SJCRH30 (cell line): ENCODE measurements at regions not wholly inside any gene's neighbourhood (a gene's known extent, or its start where the extent isn't known, plus 50 kb on each side); places are given as distances from the start of the nearest gene placed in this dataset.
"Not testable (repeated sequence)": the region's sequence is repeated elsewhere in the genome, so short reads cannot be mapped to it uniquely, and the experiment has no call there.

ENCODE experiments used
- DNase-seq, 2 experiments: peaks; one replicate each; pipeline ENCODE4 v3.0.0-alpha.2; 2015 to 2020
- H3K27ac ChIP-seq: fragments of 250-450 bp; sonication (Bioruptor Pico); 2 replicates; pipeline ENCODE4 v1.5.1; 2020; ENCODE audit warnings: mild to moderate bottlenecking, moderate library complexity
- H3K27me3 ChIP-seq: fragments of 250-450 bp; sonication (Bioruptor Pico); 2 replicates; pipeline ENCODE4 v1.5.1; 2020; ENCODE audit warnings: mild to moderate bottlenecking, moderate library complexity
- H3K36me3 ChIP-seq: fragments of 250-450 bp; sonication (Bioruptor Pico); 2 replicates; pipeline ENCODE4 v1.5.1; 2020; ENCODE audit warnings: mild to moderate bottlenecking, moderate library complexity
- H3K4me1 ChIP-seq: fragments of 250-450 bp; sonication (Bioruptor Pico); 2 replicates; pipeline ENCODE4 v1.5.1; 2020; ENCODE audit warnings: mild to moderate bottlenecking, moderate library complexity
- H3K4me3 ChIP-seq: fragments of 250-450 bp; sonication (Bioruptor Pico); 2 replicates; pipeline ENCODE4 v1.5.1; 2020; ENCODE audit warnings: mild to moderate bottlenecking, moderate library complexity
- H3K9me3 ChIP-seq: fragments of 250-450 bp; sonication (Bioruptor Pico); replicated peaks from 2 replicates; pipeline ENCODE4 v1.5.1; 2020; ENCODE audit warnings: mild to moderate bottlenecking, moderate library complexity

DNA sequence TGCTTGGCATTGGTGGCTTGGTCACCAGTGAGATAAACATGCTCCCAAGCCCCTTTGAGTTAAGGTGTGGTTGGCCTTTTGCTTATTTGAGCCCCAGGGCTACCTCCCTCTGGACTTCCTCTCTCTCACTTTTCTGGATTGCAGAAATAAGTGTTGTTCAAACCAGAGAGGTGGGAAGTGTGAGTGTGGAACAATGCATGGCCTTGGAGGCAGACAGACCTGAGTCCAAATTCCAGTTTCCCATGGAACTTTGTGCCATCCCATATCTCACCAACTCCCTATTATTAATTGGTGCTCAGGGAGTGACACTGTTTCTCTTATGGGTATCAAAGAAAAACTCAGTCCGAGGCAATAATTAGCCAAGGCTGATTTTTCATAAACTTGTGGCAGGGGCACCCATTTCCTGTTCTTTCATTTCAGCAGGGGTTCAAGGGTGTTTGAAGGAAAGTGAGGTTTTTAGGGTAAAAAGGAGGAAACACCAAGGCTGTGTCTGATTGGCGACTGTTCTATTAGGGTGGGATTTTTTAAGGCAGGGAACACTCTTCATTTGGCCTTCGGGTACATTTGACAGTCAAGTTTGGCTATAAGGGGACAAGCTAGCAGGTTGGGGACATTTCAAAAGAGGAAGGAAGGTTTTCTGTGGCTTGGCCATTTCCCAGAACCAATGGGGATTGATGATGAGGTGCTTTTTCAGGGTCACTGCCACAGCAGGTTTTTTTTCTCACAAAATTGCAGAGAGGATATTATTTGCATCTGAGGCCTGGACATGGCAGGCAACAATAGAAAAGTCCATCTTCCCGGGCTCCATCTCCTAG, 148.8 kb upstream of the NPY start:
- Histone ChIP-seq H3K4me1 (peaks cover 4% of the 10 kb centered on the region), H3K27me3 (no peaks in the 10 kb centered on the region), H3K27ac (no peak overlapping the region), H3K9me3 (no peaks in the 10 kb centered on the region), H3K4me3 (no peak overlapping the region), H3K36me3 (no peaks in the 10 kb centered on the region)
- no peak for DNase-seq

DNA sequence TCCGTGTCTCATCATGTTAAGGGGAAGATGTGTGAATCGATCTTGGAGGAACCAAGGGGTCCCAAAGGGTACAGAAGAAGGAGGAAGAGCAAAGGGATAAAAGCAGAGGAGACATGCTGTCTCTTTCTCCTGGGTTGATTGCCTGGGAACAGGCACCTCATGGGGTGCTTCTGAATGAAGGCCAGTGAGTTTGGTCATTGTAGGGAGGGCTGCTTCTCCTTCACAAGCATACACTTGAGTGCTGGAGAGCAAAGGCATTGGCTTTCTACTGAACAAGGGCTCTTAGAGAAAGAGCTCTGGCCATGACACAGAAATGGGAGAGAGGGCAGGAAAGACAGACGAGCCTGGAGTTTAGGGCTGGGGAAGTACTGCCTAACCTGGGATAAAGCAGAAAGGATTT, 146.7 kb upstream of the NPY start:
- Histone ChIP-seq H3K4me3 (no peak overlapping the region), H3K36me3 (no peaks in the 10 kb centered on the region), H3K27me3 (no peaks in the 10 kb centered on the region), H3K27ac (no peak overlapping the region), H3K9me3 (no peaks in the 10 kb centered on the region), H3K4me1 (peaks cover 4% of the 10 kb centered on the region)
- DNase-seq = no peak

DNA sequence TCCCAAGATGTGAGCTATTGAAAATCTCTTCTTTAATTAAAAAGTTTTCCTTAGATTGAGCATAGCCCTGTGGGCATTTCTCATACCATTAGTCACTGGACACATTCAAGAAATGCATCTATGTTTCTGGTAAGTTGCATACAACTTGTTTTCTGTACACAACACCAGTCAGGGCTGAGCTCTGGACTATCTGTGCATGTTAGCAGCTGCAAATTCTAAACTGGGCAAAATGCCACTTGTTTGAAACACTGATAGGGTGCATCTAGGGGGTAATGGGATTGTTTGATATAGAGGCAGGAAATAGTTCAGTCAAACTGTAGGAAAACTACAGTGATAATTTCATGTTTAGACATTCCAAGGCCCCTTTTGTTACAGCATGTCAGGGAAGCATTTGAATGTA, 145.6 kb upstream of the NPY start:
- DNase-seq = peak; percentile 20 to 56
- no peak overlapping the region for H3K4me3 ChIP-seq

DNA sequence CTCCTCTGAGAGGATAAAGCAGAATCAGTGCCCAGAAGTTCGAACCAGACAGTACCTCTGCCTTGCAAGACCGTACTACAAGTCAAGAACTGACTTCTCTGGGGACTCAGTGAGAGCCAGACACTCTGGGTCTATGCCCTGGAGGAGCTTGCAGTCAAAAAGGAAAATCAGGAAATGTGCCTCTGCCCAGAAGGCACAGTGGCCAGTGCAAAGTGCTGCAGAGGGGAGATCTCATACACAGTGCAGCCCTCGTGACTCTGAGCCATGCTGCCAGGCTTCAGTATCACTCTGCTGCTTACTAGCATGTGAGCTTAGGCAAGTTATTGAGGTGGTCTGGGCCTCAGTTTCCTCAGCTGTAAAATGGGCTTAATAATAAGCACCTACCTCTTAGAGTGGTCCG, 144.0 kb upstream of the NPY start:
- Histone ChIP-seq H3K36me3 (no peaks in the 10 kb centered on the region), H3K4me1 (peaks cover 4% of the 10 kb centered on the region), H3K9me3 (no peaks in the 10 kb centered on the region), H3K4me3 (no peak overlapping the region), H3K27me3 (no peaks in the 10 kb centered on the region), H3K27ac (no peak overlapping the region)
- DNase-seq = no peak

More for the DNA sequence above, 145.6 kb upstream of the NPY start:
- Histone ChIP-seq H3K36me3 (no peaks in the 10 kb centered on the region), H3K9me3 (no peaks in the 10 kb centered on the region), H3K27ac (no peak overlapping the region), H3K4me1 (peaks cover 4% of the 10 kb centered on the region), H3K27me3 (no peaks in the 10 kb centered on the region)

DNA sequence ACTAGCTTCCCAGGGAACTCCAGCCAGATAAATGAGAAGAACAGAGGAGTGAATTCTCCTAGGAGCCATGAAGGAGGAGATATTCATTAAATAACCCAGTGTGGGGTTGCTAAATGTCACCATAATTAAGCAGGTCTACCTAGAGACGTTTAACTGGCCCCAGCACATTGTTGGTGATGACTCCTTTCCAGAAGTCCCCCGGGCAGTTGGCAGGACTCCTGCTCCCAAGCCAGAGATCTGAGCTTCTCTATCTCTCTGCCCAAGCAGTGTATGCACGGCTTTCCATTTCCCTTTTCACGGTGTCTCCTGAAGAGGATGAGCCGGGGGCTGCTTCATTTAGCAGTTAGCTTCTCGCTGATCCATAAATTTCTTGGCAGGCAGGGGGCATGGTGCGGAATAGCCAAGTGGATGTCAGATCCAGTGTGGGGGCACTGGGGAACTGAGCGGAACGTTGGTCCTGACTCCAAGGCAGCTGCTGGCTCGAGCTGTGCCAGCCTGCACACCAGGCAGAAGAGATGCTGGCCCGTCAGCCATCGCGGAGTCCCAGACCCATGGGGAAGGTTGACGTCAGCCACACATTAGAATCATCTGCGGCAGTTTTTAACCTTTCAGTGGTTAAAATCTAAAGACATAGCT, 142.0 kb upstream of the NPY start:
- no peaks in the 10 kb centered on the region for H3K9me3 ChIP-seq
- H3K4me1 ChIP-seq = peaks cover 4% of the 10 kb centered on the region
- no peak overlapping the region for H3K4me3 ChIP-seq
- no peak overlapping the region for H3K27ac ChIP-seq
- DNase-seq = no peak
- H3K36me3 ChIP-seq = no peaks in the 10 kb centered on the region
- H3K27me3 ChIP-seq = no peaks in the 10 kb centered on the region

DNA sequence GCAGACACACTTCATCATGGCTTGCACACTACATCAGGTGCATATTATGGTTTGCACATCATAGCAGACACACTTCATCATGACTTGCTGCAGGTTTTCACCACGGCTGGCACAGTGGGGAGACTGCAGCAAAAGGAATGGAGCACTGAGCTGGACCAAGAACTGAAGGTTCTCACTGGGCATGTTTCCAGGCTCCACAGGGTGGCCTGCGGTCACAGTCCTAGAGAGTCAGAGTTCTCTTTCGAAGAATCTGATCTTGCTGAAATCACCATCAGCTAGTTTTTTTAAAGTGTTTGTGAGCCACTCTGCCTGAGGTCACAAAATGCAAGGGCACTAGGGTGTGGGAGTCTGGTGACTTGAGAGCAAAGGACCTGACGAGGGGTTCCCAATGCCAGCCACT, 140.4 kb upstream of the NPY start:
- Histone ChIP-seq H3K4me1 (peaks cover 2% of the 10 kb centered on the region), H3K27me3 (0 out of 2 replicates have a peak, but pooled peaks cover 3% of the 10 kb centered on the region), H3K9me3 (no peaks in the 10 kb centered on the region), H3K27ac (no peak overlapping the region), H3K36me3 (no peaks in the 10 kb centered on the region), H3K4me3 (no peak overlapping the region)
- no peak for DNase-seq

DNA sequence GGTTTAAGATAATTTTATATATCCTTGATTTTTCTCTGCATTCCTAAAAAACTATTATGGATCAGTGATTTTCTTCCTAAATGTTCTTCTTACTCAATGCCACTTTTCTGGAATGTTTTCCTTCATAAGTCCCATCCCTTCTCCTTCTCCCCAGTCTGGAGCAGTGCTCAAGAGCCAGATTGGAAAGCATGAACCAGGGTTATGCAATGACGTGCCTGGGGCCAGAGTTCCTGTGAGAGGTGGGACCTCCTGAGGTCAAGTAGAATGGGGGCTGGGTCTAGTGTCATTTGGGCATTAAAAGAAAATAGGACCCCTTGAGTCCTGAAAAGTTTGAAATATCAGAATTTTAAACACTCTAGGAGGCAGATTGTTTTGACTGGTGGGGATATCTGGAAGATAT, 132.0 kb upstream of the NPY start:
- no peak for DNase-seq
- Histone ChIP-seq H3K27me3 (0 out of 2 replicates have a peak, but pooled peaks cover 3% of the 10 kb centered on the region), H3K27ac (no peak overlapping the region), H3K36me3 (no peaks in the 10 kb centered on the region), H3K9me3 (peaks cover 3% of the 10 kb centered on the region), H3K4me3 (no peak overlapping the region), H3K4me1 (no peaks in the 10 kb centered on the region)

DNA sequence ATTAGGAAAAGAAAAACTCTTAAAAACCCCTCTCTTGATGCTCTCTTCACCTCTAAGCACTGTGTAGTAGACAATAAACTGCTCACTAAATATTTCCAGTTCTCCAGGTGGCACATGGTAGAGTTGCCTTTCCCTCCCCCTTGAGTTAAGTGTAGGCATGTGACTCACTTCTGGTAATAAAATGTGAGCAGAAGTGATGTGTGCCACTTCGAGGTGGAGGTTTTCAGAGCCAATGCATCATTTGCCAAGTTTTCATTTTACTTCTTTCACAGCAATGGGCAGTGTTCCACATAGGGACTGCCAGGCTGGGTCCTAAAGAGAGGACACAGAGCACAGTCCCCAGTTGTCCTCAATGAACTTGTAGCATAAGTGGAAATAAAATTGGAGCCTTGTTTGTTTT, 131.6 kb upstream of the NPY start:
- peaks cover 3% of the 10 kb centered on the region for H3K9me3 ChIP-seq
- no peak overlapping the region for H3K4me3 ChIP-seq
- no peaks in the 10 kb centered on the region for H3K4me1 ChIP-seq
- no peak overlapping the region for H3K27ac ChIP-seq
- DNase-seq = no peak
- H3K27me3 ChIP-seq = 0 out of 2 replicates have a peak, but pooled peaks cover under 1% of the 10 kb centered on the region
- no peaks in the 10 kb centered on the region for H3K36me3 ChIP-seq

DNA sequence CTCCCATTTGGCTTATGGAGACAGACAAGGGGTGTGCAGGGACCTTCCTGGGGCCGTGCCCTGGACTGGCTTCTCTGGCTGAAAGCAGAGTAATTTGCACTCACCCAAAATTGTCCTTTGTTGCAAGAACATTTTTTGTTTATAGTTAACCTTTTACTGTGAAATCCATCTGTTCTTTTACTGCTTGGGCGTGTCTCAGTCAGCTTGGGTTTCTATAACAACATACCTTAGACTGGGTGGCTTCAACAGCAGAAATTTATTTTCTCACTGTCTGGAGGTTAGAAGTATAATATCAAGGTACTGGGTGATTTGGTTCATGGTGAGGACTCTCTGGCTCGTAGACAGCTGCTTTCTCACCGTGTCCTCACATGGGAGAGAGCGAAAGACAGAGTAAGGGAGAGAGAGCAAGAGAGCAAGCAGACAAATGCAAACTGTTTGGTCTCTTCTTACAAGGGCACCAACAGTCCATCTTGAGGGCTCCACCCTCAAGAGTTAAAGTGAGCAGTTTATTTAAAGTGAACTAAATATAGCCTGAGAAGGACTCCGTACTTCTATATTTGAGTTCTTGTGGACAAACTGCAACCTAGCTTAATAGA, 131.0 kb upstream of the NPY start:
- Histone ChIP-seq H3K4me1 (no peaks in the 10 kb centered on the region), H3K36me3 (no peaks in the 10 kb centered on the region), H3K9me3 (peaks cover 3% of the 10 kb centered on the region), H3K4me3 (no peak overlapping the region), H3K27ac (no peak overlapping the region), H3K27me3 (no peaks in the 10 kb centered on the region)
- peak in 1 of 2 experiments; percentile 12 for DNase-seq

DNA sequence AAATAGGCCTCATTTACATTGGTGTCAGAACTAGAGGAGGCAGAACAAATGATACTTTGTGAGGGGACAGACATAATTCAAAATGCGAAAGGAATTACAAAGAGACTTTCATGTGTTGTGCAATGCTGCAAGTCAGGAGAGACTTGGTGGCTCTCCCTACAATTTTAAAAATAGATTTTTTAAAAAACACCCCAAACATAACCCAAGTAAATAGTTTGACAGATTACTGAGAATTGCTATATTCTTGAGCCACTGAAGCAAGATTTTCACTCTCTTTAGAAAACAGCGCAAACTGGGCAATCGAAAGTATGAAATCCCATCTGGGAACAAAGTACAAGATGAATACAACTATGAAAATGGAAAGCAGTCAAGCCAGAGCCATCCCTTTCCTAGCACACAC, 126.3 kb upstream of the NPY start:
- Histone ChIP-seq H3K9me3 (no peaks in the 10 kb centered on the region), H3K4me1 (no peaks in the 10 kb centered on the region), H3K27me3 (no peaks in the 10 kb centered on the region; the same call in 1 of the 2 replicates), H3K36me3 (no peaks in the 10 kb centered on the region), H3K27ac (no peak overlapping the region), H3K4me3 (no peak overlapping the region)
- DNase-seq = no peak

DNA sequence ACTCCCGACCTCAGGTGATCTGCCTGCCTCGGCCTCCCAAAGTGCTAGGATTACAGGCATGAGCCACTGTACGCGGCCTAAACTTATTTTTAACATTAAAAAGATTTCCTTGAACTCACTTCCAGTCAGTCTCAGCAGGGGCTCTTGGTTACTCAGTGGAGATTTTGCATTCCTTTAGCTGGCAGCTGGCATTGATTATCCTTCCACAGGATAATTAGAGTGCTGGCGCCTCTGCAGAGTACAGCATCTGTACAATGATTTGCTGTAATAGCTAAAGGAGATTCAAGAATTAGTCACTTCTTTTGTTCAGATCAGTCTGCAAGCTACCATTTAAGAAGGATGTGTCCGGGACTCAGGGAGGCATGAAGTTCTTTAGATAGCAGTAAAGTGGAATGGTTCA, 125.0 kb upstream of the NPY start:
- Histone ChIP-seq H3K27ac (no peak overlapping the region), H3K9me3 (no peaks in the 10 kb centered on the region), H3K4me1 (no peaks in the 10 kb centered on the region), H3K27me3 (no peaks in the 10 kb centered on the region; the same call in 1 of the 2 replicates), H3K36me3 (no peaks in the 10 kb centered on the region), H3K4me3 (no peak overlapping the region)
- no peak for DNase-seq

DNA sequence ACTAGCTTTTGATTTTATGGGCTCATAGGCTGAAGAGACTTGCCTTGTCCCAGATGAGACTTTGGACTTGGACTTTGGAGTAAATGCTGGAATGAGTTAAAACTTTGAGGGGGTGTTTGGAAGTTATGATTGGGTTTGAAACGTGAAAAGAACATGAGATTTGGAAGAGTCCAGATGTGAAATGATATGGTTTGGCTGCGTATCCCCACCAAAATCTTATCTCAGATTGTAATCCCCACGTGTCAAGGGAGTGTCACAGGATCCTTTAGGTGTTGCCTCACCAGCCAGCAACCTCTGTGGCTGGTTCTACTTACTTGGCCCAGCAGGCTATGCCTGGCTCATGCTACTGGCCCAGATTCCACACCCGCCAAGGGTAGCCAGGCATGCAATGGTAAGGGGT, 119.6 kb upstream of the NPY start:
- Histone ChIP-seq H3K27ac (no peak overlapping the region), H3K36me3 (no peaks in the 10 kb centered on the region), H3K4me3 (no peak overlapping the region), H3K9me3 (no peaks in the 10 kb centered on the region), H3K4me1 (no peaks in the 10 kb centered on the region), H3K27me3 (no peaks in the 10 kb centered on the region; the same call in 1 of the 2 replicates)
- no peak for DNase-seq

DNA sequence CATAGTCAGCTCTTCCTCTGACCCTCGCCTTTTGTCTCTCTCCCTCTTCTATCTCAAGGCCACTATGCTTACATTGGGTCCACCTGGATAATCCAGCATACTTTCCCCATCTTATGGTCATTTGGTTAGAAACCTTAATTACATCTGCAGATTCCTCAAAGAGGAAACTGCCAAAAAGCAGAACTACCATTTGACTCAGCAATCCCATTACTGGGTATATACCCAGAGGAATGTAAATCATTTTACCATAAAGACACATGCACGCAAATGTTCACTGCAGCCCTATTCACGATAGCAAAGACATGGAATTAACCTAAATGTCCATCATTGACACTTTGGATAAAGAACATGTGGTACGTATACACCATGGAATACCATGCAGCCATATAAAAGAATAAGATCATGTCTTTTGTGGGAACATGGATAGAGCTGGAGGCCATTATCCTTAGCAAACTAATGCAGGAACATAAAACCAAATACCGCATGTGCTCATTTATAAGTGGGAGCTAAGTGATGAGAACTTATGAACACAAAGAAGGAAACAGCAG, 114.8 kb upstream of the NPY start:
- Histone ChIP-seq H3K4me1 (no peaks in the 10 kb centered on the region), H3K9me3 (no peaks in the 10 kb centered on the region), H3K4me3 (no peak overlapping the region), H3K27me3 (no peaks in the 10 kb centered on the region), H3K36me3 (no peaks in the 10 kb centered on the region), H3K27ac (no peak overlapping the region)
- no peak for DNase-seq

DNA sequence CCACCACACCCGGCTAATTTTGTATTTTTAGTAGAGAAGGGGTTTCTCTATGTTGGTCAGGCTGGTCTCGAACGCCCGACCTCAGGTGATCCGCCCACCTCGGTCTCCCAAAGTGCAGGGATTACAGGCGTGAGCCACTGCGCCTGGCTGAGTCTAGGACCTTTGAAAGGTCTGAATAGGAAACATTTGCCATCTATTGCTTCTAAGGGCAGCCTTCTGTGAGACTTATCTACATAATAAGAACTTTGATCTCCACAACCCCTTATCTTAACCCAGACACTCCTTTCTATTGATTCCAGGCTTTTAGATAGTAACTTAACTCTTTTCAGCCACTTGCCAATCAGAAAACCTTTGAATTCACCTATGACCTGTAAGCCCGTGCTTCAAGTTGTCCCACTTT, 112.0 kb upstream of the NPY start:
- H3K27ac ChIP-seq, H3K9me3 ChIP-seq, H3K36me3 ChIP-seq, H3K4me1 ChIP-seq, H3K4me3 ChIP-seq, H3K27me3 ChIP-seq, DNase-seq: not testable (repeated sequence)

DNA sequence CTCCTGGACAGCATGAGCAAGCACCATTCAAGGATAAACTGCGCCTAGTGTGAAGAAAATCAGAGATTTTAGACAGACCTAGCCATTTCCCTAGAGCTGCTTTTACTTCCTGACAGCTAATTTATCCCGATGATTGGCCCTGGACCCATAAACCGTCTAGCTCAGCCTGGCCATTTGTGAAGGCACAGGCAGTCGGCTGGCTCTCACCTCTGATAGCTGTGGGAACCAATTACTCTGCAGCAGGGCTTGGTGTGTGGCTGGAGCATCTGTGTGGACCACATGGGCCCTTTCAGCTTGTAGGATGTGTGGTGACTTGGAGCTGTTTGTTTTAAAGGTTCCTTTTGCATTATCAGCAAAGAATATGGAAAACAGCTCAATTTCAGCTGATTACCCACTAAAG, 111.1 kb upstream of the NPY start:
- Histone ChIP-seq H3K4me1 (no peaks in the 10 kb centered on the region), H3K4me3 (no peak overlapping the region), H3K27ac (no peak overlapping the region), H3K9me3 (no peaks in the 10 kb centered on the region), H3K36me3 (no peaks in the 10 kb centered on the region), H3K27me3 (no peaks in the 10 kb centered on the region)
- no peak for DNase-seq
